Muscle of arm (tissue), 1 donor: ENCODE measurements at regions not wholly inside any gene's neighbourhood (a gene's known extent, or its start where the extent isn't known, plus 50 kb on each side); places are given as distances from the start of the nearest gene placed in this dataset.

Source experiments
- DNase-seq: peaks from one replicate; pipeline ENCODE4 v3.0.0-alpha.2; 2013

GRCh38 chr3:157807280-157807679 lies 298.9 kb downstream of the SHOX2 start:
- DNase-seq, result no peak

DNA sequence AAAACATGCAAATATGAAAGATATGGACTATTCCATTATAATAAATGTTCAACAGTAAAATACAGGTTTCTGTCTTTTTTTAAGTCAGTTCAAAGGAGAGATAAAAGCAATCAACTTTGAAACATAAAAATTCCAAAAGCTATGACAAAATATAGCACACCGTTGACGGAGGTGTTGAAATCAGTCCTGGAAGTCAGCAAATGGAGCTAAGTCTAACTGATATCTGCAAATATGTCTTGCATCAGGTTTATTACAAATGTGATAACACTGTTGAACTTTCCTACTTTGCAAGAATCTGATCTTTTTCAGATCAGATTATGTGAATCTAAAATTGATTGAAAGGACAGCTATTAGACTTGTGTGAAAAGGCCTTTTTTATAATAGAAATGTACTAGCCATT lies 300.7 kb downstream of the SHOX2 start:
- DNase-seq, result no peak

DNA sequence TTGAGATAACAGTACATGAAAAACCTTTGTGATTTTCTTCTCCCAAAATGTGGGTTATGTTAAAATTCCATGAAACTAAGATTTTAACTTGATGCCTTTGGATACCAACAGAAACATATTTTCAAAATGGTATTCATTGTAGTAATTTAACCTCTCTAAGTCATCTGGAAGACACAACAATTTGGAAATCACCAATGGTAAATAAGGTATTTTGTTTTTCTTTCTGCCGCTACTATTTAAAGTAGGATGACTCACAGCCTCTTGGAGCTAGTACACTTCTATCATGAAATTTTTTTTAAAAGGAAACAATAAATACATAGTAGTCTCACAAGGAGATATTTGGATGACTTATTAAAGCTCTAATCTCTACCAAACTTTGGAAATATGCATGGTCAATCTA lies 291.6 kb upstream of the VEPH1 start:
- DNase-seq, result no peak

DNA sequence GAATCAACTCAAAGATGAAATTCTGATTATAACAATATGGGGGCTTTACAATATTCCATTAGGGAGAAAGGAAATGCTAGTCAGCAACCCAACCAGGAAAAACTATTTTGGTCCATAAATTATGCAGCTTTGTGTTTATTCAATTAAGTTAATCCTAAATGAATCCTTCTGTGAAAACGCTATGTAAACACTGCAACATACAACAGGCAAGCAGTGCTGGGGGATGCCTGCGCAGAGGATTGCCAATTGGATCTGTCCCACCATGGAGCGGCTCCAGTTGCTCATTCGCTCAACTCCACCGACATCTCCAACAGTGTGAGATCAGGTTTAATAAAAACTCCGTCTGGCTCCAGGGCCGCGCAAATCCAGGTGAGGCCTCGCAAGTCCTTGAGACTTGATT lies 290.5 kb upstream of the VEPH1 start:
- peak; percentile 94 for DNase-seq

DNA sequence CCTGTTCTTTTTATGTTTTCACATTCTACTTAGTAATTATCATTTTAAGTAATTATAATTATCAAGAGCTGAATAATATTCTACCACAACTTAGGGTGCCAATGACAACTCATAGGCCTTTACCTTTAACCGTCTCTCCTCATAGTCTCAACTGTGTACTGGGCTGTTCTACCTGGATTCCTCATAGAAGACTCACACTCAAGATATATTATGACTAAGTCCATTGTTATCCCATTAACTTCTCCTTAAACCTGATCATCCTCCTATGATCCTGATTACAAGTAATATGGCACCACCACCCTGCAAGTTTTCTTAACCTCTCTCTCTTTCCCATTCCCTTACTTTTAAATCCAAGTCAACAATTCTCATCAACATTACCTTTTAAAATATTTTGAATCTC lies 285.9 kb upstream of the VEPH1 start:
- no peak for DNase-seq

- DNase-seq, result no peak
Measured at GRCh38 chr3:157786618-157787017, 283.4 kb upstream of the VEPH1 start.

- peak; percentile 91 for DNase-seq
Measured at GRCh38 chr3:157786211-157786610, 283.0 kb upstream of the VEPH1 start.

- no peak for DNase-seq
Measured at GRCh38 chr3:157785102-157785826, 282.0 kb upstream of the VEPH1 start.

DNA sequence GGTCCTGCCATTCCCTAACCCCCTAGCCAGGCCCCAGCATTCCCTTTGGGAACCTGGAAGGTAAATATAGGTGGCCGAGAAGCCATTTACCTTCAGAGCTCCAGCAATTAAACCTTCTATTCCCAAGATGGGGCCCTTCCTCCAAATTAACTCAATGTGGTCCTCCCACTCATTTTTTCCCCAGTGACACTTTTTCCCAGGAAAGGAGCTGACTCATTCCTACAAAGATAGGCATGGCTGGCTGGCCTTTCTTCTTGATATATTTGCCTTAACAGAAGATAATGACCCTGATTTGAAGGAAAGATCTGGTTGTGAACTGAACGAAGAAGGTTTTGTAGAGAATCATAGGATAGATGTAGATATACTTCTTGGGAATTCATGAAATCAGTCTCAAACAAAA lies 279.0 kb upstream of the VEPH1 start:
- no peak for DNase-seq

- DNase-seq, result no peak
Measured at GRCh38 chr3:157776861-157777260, 273.6 kb upstream of the VEPH1 start.

- DNase-seq, result no peak
Measured at GRCh38 chr3:157775446-157775845, 272.2 kb upstream of the VEPH1 start.

- no peak for DNase-seq
Measured at GRCh38 chr3:157769378-157769777, 266.2 kb upstream of the VEPH1 start.

GRCh38 chr3:157767607-157768006 lies 264.4 kb upstream of the VEPH1 start:
- no peak for DNase-seq

GRCh38 chr3:157763644-157764043 lies 260.4 kb upstream of the VEPH1 start:
- DNase-seq, result no peak

- no peak for DNase-seq
Measured at GRCh38 chr3:157759311-157759710, 256.1 kb upstream of the VEPH1 start.

DNA sequence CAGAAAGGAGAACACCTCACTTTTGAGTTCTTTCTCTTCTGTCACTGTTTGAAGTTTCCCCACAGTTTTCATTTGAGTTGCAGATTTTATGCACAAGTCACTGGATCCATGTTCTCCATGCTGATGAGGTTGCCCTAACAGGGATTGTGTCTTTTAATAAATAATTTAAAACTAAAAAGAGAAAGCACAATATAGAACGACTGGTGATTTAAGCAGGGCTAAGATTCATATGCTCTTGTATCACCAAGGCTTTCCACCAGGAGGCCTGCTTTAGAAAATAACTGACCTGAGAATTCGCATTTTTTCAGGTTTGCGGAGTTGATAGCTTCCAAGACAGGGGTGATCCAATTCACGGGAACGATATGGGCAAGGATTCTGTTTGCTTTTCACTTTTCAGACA lies 252.0 kb upstream of the VEPH1 start:
- DNase-seq, result no peak

GRCh38 chr3:157754451-157754850 lies 251.2 kb upstream of the VEPH1 start:
- no peak for DNase-seq

DNA sequence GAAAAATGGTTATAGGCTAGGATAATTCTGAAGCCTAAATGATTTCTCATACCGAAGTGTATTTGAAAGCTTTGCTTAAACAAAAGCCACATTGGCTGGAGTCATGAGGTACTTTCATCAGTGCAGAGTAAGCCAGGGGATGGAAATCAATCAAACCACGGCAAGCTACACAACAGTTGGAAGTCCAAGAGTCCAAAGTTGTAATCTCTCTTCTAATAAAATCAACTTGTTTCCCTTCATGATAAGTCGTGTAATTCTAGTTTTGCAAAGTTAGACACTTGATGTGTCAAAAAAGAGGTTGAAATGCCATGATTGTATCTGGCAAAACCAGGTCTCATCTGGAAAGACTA lies 250.5 kb upstream of the VEPH1 start:
- no peak for DNase-seq

DNA sequence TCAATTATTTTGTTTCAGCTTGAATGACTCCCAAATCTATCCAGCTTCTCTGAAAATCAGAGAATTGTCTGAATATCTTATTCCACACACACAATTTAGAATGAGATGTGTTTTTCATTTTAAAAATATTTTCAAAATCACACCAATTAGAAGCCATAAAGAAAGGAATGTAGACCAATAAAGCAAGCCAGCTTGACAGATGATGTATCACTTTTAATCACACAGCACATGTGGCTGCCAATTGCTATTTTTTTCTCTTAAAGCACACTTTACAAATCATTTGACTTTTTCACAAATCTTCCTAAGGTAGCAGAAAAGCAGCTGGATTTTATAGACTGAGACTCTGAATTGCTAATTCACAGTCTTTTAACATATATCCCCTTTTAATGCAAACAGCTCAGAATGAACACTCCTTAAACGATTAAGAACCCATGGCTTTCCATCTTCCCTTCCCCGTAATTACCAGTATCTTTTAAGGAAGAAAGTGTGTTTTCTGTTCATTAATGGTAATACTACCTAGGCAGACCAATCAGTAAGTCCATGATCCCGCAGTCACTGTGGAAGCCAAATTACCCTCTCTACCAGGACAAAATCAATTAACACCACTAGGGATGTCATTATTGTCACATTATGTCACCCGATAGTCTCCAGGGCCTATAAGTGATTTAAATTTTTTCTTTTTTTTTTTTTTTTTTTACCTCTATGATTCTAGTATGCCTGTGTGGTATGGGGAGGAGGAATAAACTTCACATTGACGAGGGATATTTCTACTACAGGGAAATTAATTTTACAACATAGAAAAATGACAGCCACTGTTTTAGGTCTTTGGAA lies 250.0 kb upstream of the VEPH1 start:
- DNase-seq, result no peak

DNA sequence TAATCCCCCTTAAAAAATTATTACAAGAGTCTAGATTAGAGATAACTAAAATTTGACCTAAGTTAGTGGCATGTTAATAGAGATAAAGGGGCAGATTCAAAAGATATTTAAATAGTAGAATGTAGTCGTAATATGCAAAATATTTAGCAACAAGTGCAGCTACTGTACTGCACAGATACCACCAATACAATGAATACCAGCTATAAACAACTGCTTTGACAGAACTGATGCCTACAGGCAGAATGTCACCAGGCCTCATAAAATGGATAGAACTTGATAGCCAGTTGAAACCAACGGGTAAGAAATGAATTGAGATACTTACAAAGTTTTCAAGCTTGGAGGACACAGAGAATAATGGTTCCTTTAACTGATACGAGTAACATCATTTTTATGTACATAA lies 249.3 kb upstream of the VEPH1 start:
- no peak for DNase-seq

GRCh38 chr3:157751386-157751785 lies 248.2 kb upstream of the VEPH1 start:
- DNase-seq, result no peak

GRCh38 chr3:157746391-157746790 lies 243.2 kb upstream of the VEPH1 start:
- no peak for DNase-seq

DNA sequence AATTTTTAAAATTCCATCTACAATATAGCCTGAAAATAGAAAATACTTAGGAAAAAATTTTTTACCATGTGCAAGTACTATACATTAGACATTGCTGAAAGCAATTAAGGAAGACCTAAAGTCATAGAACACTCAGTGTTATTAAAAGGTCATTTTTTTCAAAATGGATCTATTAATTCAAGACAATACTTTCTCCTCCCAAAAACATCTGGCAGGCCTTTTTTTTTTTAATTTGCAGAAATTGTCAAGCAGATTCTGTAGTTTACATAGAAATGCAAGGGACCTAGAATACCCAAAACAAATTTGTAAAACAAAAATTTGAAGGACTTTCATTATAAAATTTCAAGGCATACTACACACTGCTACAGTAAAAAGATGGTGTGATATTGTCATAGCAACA lies 238.4 kb upstream of the VEPH1 start:
- DNase-seq, result no peak

GRCh38 chr3:157738441-157738840 lies 235.2 kb upstream of the VEPH1 start:
- DNase-seq, result no peak
